Natural killer cell (primary cell): ENCODE measurements at regions not wholly inside any gene's neighbourhood (a gene's known extent, or its start where the extent isn't known, plus 50 kb on each side); places are given as distances from the start of the nearest gene placed in this dataset.

ENCODE experiments used
- ATAC-seq, 3 donors: fragments of 150-1000 bp in 2 of 3; fragments of 200-7000 bp in 1 of 3; cut with Tn5 transposase; 1 replicate in 1 of 3; 2 replicates in 2 of 3; pipeline ENCODE4 v1.10.0; 2021; ENCODE audit warnings: mild to moderate bottlenecking in 2 of 3, moderate library complexity in 2 of 3
- DNase-seq, 2 donors: peaks; one replicate each; pipeline versions ENCODE4 v3.0.0 to v3.0.0-alpha.2; 2013 to 2021; ENCODE audit warnings: mixed read lengths in 1 of 2
- H3K27ac ChIP-seq: one replicate; pipeline ENCODE4 v1.5.1; 2013; ENCODE audit warnings: mild to moderate bottlenecking, low read length
- H3K27me3 ChIP-seq: one replicate; pipeline ENCODE4 v1.6.1; 2013; ENCODE audit warnings: low read length; ENCODE audit not compliant: control insufficient read depth, insufficient read depth
- H3K36me3 ChIP-seq: one replicate; pipeline ENCODE4 v1.6.1; 2013; ENCODE audit warnings: low read length; ENCODE audit not compliant: control insufficient read depth, insufficient read depth
- H3K4me1 ChIP-seq: one replicate; pipeline ENCODE4 v1.6.1; 2013; ENCODE audit warnings: low read length; ENCODE audit not compliant: control insufficient read depth, insufficient read depth
- H3K4me3 ChIP-seq: one replicate; pipeline ENCODE4 v1.5.1; 2013; ENCODE audit warnings: low read length
- H3K9me3 ChIP-seq: one replicate; pipeline ENCODE4 v1.6.1; 2013; ENCODE audit warnings: low read length; ENCODE audit not compliant: control insufficient read depth, insufficient read depth
- H3K27ac Mint-ChIP-seq, 2 donors: one replicate each; pipeline ENCODE4 v1.8.0; 2022; ENCODE audit warnings: mild to moderate bottlenecking in 2 of 2, mixed read lengths in 2 of 2, moderate library complexity in 1 of 2
- H3K27me3 Mint-ChIP-seq, 2 donors: one replicate each; pipeline ENCODE4 v1.8.0; 2022; ENCODE audit warnings: low read depth in 2 of 2, mixed read lengths in 2 of 2
- H3K36me3 Mint-ChIP-seq: one replicate; pipeline ENCODE4 v1.8.0; 2022; ENCODE audit warnings: mixed read lengths
- H3K4me1 Mint-ChIP-seq, 2 donors: one replicate each; pipeline ENCODE4 v1.8.0; 2022; ENCODE audit warnings: mixed read lengths in 2 of 2
- H3K4me3 Mint-ChIP-seq: one replicate; pipeline ENCODE4 v1.8.0; 2022; ENCODE audit warnings: mild to moderate bottlenecking, moderate library complexity, mixed read lengths
- H3K9me3 Mint-ChIP-seq, 2 donors: one replicate each; pipeline ENCODE4 v1.8.0; 2022; ENCODE audit warnings: mixed read lengths in 2 of 2
- WGBS: methylation state at CpG from one replicate; pipeline ENCODE4 v1.1.7; 2013; ENCODE audit warnings: missing lambda C conversion rate; ENCODE audit not compliant: insufficient coverage; 5-methylcytosine and 5-hydroxymethylcytosine counted together
- intact Hi-C: fragments of 100-400 bp; cut with micrococcal nuclease; formaldehyde crosslinking; loops from one replicate; pipeline ENCODE4 v1.14.2; 2022
- TF ChIP-seq, protein P1 (sequence below): fragments of 200-600 bp; IDR thresholded peaks from one replicate; pipeline ENCODE4 v1.8.0; 2022; ENCODE audit warnings: antibody characterized with exemption

DNA sequence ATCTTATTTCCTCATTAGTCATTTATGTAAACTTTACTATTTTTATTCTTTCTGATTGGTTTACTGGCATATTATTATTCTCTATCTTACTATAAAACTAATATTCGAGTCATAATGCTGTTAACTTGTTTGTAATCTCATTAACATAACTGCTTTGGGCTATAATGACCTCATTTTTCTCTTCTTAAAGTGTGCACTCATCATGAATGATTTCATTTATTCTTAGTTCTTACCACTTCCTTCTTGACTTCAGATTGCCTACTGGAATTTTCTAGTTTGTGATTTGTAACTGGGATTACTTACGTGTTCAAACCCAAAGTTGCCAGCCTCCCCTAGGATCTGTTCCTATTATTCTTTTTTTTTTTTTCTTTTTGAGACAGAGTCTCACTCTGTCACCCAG lies 91.8 kb upstream of the TNFAIP3 start:
- no peaks in the 10 kb centered on the region for H3K9me3 ChIP-seq
- ATAC-seq (no peak), DNase-seq (no peak)
- Mint-ChIP-seq H3K27me3 (peaks cover 0 to 6% of the 10 kb centered on the region in 2 donors), H3K27ac (no peak overlapping the region), H3K4me3 (no peak overlapping the region), H3K4me1 (no peaks in the 10 kb centered on the region), H3K36me3 (no peaks in the 10 kb centered on the region), H3K9me3 (no peaks in the 10 kb centered on the region)
- no peaks in the 10 kb centered on the region for H3K27me3 ChIP-seq
- no peaks in the 10 kb centered on the region for H3K36me3 ChIP-seq
- WGBS: 100% methylated on average over 1 of the region's 2 CpGs
- H3K27ac ChIP-seq: no peak overlapping the region
- TF ChIP-seq, protein P1, sequence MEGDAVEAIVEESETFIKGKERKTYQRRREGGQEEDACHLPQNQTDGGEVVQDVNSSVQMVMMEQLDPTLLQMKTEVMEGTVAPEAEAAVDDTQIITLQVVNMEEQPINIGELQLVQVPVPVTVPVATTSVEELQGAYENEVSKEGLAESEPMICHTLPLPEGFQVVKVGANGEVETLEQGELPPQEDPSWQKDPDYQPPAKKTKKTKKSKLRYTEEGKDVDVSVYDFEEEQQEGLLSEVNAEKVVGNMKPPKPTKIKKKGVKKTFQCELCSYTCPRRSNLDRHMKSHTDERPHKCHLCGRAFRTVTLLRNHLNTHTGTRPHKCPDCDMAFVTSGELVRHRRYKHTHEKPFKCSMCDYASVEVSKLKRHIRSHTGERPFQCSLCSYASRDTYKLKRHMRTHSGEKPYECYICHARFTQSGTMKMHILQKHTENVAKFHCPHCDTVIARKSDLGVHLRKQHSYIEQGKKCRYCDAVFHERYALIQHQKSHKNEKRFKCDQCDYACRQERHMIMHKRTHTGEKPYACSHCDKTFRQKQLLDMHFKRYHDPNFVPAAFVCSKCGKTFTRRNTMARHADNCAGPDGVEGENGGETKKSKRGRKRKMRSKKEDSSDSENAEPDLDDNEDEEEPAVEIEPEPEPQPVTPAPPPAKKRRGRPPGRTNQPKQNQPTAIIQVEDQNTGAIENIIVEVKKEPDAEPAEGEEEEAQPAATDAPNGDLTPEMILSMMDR: no peak
- H3K4me3 ChIP-seq: no peak overlapping the region
- no peaks in the 10 kb centered on the region for H3K4me1 ChIP-seq
- intact Hi-C loops: no loop called here

GRCh38 chr6:137775720-137776119 lies 91.3 kb upstream of the TNFAIP3 start:
- intact Hi-C loops: no loop called here
- peaks cover 0 to 6% of the 10 kb centered on the region in 2 donors for H3K27me3 Mint-ChIP-seq

DNA sequence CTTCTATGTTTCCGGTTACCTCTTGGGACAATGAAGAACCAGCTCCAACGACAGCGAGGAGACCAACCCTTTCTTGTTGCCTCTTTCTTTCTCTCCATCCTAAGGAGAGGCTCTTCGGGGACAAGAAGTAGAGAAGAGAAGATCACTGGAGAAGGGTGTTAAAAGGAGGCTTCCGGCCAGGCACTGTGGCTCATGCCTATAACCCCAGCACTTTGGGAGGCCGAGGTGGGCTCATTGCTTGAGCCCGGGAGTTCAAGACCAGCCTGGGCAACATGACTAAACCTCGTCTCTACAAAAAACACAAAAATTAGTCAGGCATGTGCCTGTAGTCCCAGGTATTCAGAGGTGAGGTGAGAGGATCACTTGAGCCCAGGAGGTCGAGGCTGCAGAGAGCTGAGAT lies 90.8 kb upstream of the TNFAIP3 start:
- ATAC-seq: no peak
- Mint-ChIP-seq H3K27me3 (peaks cover 0 to 6% of the 10 kb centered on the region in 2 donors), H3K9me3 (no peaks in the 10 kb centered on the region), H3K36me3 (no peaks in the 10 kb centered on the region), H3K27ac (no peak overlapping the region), H3K4me1 (peaks cover 0 to 3% of the 10 kb centered on the region in 2 donors), H3K4me3 (no peak overlapping the region)
- DNase-seq: no peak
- H3K27ac ChIP-seq: no peak overlapping the region
- no peak overlapping the region for H3K4me3 ChIP-seq
- no peaks in the 10 kb centered on the region for H3K36me3 ChIP-seq
- H3K4me1 ChIP-seq: no peaks in the 10 kb centered on the region
- H3K27me3 ChIP-seq: no peaks in the 10 kb centered on the region
- H3K9me3 ChIP-seq: no peaks in the 10 kb centered on the region
- WGBS: 89% methylated on average over 6 of the region's 9 CpGs
- intact Hi-C loops: no loop called here
- TF ChIP-seq, protein P1: no peak

More at GRCh38 chr6:137775720-137776119, 91.3 kb upstream of the TNFAIP3 start:
- WGBS: 97% methylated on average over 5 of the region's 5 CpGs
- Mint-ChIP-seq H3K36me3 (no peaks in the 10 kb centered on the region), H3K4me3 (no peak overlapping the region), H3K27ac (no peak overlapping the region), H3K4me1 (no peaks in the 10 kb centered on the region), H3K9me3 (no peaks in the 10 kb centered on the region)
- ATAC-seq (no peak), DNase-seq (no peak)
- Histone ChIP-seq H3K36me3 (no peaks in the 10 kb centered on the region), H3K27me3 (no peaks in the 10 kb centered on the region), H3K4me3 (no peak overlapping the region), H3K27ac (no peak overlapping the region), H3K9me3 (no peaks in the 10 kb centered on the region), H3K4me1 (no peaks in the 10 kb centered on the region)
- TF ChIP-seq, protein P1: no peak
